ENCODE measurements at regions not wholly inside any gene's neighbourhood (a gene's known extent, or its start where the extent isn't known, plus 50 kb on each side); places are given as distances from the start of the nearest gene placed in this dataset.

DNA sequence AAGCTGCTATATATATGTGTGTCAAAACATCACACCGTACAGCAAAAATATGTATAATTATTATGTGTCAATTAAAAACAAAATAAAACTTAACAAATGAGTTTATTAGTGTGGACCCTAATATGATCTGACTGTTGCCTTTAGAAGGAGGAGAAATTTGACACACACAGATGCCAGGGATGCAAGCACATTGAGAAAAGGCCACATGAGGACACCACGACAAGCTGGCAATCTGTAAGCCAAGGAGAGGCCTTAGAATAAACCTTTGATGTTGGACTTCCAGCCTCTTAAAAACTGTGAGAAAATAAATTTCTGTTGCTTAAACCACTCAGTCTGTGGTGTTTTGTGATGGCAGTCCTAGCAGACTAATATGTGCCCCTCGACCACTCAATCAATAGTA lies 214.7 kb downstream of the KCNS3 start:
- in situ Hi-C loops (cut with HindIII; ENCODE audit: low pct_ligation_motif_present, low pct_unique_long_range_greater_than_20kb, low sequenced_read_pairs) = no loop called here
- DNase-seq = no peak

DNA sequence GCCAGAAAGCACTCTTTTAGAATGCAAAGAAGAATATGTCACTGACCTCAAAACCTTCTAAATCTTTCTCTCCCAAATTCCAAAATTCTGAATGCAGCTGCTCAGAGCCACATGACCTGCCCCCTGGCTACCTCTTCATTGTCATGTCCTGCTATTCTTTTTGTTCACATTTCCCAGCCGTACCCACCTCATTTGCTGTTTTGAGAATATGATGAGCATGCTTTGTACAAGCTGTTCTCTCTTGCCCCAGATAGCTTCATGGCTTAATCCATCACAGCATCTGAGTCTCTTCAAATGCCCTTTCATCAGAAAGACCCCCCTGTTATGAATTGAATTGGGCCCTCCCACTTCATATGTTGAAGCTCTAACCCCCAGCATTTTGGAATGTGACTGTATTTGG lies 214.3 kb downstream of the KCNS3 start:
- no peak for DNase-seq
- in situ Hi-C loops (cut with HindIII; ENCODE audit: low pct_ligation_motif_present, low pct_unique_long_range_greater_than_20kb, low sequenced_read_pairs) = no loop called here

DNA sequence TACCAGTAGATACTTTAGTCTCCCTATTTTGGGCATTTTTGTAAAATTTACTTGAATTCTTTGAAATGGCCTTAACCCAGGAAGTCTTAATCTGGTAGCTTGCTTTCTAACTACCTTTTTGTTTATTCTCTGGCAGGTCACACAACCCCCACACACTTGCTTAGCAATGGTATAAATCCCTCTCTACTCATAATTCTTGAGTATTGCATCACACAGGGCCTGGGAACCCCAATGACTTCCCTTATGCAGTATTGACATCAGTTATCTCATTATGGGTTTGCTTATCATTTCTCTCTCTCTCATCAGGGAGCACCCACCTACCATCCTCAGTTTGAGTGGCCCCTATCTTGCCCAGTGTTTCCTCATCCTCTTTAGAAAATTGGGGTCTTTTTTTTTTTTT lies 207.1 kb downstream of the KCNS3 start:
- in situ Hi-C loops (cut with HindIII; ENCODE audit: low pct_ligation_motif_present, low pct_unique_long_range_greater_than_20kb, low sequenced_read_pairs) = no loop called here
- no peak for DNase-seq

DNA sequence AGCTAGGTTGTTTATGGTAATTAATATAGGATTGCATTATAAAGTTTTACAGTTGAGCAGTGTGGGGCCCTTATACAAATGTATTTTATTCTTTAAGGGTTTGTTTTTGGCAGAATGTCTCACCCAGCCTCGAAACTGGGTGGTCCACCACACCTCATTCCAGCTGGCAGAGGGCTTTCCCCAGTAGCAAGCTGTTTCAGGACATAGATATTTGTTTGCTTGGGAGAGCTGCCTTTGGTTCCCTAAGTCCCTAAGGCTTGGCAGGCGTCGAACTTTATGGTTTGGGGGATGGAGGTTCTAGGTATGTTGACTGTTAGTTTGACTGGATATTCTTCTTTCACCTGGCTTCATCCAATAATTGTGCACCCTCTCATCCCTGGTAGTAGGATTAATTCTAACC lies 205.9 kb downstream of the KCNS3 start:
- no peak for DNase-seq
- in situ Hi-C loops (cut with HindIII; ENCODE audit: low pct_ligation_motif_present, low pct_unique_long_range_greater_than_20kb, low sequenced_read_pairs) = no loop called here

DNA sequence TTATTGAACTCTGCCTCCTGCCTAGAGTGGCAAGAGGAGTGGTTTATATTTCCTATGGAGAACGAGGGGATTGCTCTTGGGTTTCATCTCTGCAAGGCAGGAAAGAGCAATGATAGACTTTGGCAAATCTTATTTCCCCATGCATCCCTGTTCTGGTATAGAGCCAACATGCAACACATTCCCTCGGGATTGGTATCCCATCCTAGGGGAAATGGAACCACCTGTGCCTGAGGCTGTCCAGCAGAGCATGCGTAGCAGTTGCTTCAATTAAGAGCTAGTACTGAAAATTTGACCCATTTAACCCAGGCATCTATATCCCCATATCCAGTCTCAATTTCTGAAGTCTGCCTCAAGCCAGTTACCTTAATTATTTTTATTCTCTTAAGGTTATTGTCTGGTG lies 205.3 kb downstream of the KCNS3 start:
- no peak for DNase-seq
- in situ Hi-C loops (cut with HindIII; ENCODE audit: low pct_ligation_motif_present, low pct_unique_long_range_greater_than_20kb, low sequenced_read_pairs) = no loop called here

DNA sequence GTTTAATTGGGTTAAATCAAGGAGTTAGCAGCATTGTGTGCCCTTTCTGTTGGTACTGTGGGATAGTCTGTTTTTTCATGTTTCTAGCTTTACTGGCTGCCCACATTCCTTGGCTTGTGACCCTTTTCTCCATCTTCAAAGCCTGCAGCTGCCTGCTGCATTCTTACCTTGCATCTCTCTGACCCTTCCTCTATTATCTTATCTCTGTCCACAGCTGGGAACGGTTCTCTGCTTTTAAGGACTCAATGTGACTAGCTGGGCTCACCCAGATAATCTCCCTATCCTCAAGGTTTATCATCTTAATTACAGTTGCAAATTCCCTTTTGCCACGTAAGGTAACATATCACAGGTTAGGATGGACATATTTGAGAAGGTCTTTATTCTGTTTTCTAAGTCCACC lies 199.7 kb downstream of the KCNS3 start:
- in situ Hi-C loops (cut with HindIII; ENCODE audit: low pct_ligation_motif_present, low pct_unique_long_range_greater_than_20kb, low sequenced_read_pairs) = no loop called here
- DNase-seq = no peak

DNA sequence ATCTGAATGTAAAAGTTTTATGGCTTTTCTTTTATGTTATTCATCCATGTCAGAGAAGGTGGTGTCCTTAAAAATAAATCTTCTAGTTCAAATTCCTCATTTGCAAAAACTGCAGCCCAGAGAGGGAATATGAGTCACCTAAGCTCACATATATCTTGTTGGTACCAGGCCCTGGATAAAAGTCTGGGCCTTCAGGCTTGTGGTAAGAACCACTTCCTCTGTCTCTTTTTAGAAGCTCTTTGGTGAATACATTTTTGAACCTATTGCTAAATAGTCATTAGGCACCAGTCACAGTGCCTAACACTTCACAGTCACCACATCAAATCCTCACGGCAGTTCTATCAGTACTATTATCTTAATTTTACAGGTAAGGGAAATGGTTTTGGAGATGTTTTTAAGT lies 199.2 kb downstream of the KCNS3 start:
- DNase-seq = no peak

DNA sequence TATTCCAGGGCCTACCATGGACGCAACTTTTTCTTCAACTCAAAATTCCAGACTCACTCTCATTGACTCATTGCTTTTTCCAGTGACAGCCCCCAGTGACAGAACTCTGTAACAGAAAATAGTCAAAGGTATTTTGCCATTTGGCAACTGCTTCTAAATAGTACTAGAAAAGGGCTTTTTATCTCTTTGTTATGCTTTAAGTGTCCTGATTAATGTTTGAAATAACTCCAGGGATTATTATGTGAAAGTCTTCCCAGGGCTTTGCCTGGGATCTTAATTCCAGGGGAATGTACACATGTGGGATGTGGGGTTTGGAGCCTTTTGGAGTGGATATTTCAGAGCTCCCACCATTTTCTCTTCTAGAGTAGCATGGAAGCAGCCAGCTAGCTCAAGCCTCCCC lies 198.8 kb downstream of the KCNS3 start:
- DNase-seq = no peak
- in situ Hi-C loops (cut with HindIII; ENCODE audit: low pct_ligation_motif_present, low pct_unique_long_range_greater_than_20kb, low sequenced_read_pairs) = no loop called here

More for the DNA sequence above, 199.2 kb downstream of the KCNS3 start:
- in situ Hi-C loops (cut with HindIII; ENCODE audit: low pct_ligation_motif_present, low pct_unique_long_range_greater_than_20kb, low sequenced_read_pairs) = no loop called here

DNA sequence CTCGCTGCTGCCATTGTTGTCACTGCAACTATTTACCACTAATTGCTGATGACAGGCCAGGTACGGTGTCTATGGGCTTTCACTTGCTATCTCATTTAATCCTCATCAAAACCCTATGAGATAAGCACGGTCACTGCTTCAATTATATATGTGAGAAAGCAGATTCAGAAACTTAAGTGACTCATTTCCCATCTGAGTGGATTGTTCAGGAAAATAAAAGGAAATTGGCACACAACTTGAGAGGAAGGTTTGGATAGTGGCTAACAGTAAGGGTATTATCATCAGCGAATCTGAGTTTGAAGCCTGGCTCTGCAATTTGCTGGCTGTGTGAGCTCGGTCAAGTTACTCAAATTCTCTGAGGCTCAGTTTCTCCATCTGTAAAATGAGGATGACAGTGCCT lies 196.0 kb downstream of the KCNS3 start:
- in situ Hi-C loops (cut with HindIII; ENCODE audit: low pct_ligation_motif_present, low pct_unique_long_range_greater_than_20kb, low sequenced_read_pairs) = no loop called here
- no peak for DNase-seq

DNA sequence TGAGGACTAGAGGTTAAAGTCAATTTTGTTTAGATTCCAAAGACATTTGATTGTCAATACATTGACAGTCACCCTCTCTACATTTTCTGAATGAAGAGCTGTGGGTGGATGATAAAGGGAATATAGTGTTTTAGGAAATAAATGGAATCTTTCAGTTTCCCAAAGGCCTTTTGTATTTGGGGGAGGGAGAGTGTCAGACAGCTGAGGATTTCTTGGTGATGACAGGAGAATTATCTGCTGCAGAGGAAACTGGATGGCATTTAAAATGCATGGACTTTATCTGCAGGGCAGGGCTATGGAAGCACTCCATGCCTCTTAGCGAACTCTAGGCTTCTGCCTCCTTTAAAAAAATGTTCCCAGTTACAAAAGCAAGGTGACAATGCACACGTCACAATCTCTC lies 195.1 kb downstream of the KCNS3 start:
- in situ Hi-C loops (cut with HindIII; ENCODE audit: low pct_ligation_motif_present, low pct_unique_long_range_greater_than_20kb, low sequenced_read_pairs) = no loop called here

DNA sequence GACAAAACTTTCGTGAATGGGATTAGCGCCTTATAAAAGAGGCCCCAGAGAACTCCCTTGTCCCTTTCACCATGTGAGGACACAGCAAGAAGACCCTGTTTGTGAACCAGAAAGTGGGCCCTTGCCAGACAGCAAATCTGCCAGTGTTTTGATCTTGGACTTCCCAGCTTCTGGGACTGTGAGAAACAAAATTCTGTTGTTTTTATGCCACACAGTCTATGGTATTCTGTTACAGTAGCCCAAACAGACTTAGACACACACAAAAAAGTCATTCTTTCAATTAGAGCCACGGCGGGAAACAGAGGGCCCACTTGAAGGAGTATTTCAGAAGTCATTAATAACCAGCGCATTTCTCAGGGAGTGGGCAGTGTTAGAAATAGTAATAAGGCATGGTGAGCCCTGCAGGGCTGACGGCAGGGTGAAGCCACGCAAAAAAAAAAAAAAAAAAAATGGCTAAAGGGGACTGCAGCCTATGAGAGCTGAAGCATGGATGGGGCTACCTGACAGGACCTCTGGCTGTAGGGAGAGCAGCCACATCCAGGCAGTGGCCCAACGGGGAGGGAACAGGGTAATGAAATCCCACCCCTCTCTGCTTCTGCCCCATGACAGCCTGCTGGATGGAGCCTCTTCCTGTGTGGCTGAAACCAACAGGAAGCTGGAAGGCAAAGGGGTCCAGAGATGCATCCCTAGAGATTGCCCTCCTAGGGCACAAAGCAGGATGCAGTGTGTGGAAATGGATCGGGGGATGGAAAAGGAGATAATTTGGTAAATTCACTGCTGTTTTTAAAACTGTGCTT lies 189.3 kb downstream of the KCNS3 start:
- in situ Hi-C loops (cut with HindIII; ENCODE audit: low pct_ligation_motif_present, low pct_unique_long_range_greater_than_20kb, low sequenced_read_pairs) = no loop called here
- no peak for DNase-seq

More for the DNA sequence above, 195.1 kb downstream of the KCNS3 start:
- no peak for DNase-seq

DNA sequence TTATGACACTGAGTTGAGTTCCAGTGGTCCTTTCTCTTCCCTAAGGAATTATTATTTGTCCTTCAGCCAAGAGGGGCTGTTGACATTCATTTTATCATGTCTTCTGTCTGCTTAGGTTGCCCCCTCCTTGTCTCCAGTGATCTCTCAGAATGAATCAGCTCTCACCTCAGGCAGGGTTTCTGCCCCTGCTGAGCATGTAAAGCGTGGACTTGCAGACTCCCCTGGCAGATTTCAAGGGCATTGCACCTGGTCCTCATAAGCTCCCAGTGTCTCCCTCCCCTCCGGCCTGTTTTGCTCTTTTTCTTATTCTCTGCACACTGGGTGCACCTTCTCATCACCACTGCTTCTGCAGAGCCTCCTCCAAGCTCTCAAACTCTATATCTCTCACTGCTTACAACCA lies 188.4 kb downstream of the KCNS3 start:
- in situ Hi-C loops (cut with HindIII; ENCODE audit: low pct_ligation_motif_present, low pct_unique_long_range_greater_than_20kb, low sequenced_read_pairs) = no loop called here
- DNase-seq = no peak

DNA sequence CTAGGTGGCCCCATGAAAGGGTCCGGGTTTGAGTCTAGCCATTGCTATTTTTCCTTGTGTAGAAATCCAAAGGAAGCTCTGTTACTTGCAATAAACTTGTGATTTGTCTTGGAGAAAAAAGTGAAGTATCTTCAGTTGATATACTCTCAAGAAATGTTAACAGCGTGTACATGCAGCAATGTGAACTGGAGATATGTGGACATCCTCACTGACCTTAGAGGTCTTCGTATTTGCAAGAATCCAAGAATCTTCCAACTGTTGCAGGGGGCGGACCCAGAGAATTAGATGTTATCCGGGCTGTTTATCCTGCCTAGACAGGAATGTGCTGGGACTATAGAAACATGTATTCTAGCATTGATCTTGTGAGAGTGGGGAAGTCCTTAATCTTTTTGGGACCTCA lies 187.6 kb downstream of the KCNS3 start:
- DNase-seq = no peak
- in situ Hi-C loops (cut with HindIII; ENCODE audit: low pct_ligation_motif_present, low pct_unique_long_range_greater_than_20kb, low sequenced_read_pairs) = no loop called here

DNA sequence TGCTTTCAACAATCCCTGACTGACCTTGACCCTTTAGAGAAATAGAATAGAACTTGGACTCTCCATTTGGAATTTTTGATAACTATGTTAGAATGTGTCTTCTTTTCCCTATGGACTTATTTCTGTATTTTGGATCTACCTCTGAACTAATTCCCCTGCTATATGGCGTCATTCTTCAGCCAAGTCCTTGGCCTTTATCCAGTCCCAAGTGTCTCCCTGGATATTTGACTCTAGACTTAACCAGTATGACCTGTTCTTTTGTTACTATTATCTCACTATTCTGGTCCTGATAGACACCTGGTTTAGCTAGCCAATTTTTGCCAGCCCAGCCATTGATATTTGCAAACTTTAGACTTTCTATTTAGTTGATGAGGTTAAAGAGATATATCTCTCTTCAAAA lies 186.8 kb downstream of the KCNS3 start:
- in situ Hi-C loops (cut with HindIII; ENCODE audit: low pct_ligation_motif_present, low pct_unique_long_range_greater_than_20kb, low sequenced_read_pairs) = no loop called here
- DNase-seq = no peak

DNA sequence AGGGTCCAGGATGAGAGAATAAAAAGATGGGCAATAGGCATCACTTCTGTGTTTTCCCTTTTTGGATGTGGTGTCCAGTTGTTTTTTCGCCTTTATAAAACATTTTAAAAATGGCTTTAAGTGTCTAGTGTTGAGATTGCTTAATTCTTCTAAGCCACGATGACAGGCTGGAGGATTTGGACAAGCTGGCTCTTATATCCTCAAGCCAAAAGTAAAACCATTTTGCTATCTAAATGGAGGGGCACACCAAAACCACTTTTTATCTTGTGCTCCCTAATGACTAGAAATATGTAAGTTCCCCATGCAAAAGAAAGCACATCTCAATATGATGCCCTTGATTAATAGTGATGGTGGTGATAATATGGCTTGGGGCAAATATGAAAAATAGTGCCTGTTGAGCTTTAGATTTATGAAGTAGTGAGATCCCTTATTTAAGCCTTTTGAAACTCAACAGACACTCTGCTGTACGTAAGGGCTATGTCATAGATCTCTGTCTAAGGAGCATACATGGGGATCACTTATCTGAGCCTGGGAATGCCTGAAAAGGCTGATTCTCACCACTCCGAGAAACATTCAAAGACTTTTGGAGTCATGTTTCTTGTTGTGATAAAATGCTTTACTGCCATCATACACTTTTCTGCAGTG lies 185.5 kb downstream of the KCNS3 start:
- in situ Hi-C loops (cut with HindIII; ENCODE audit: low pct_ligation_motif_present, low pct_unique_long_range_greater_than_20kb, low sequenced_read_pairs) = no loop called here
- no peak for DNase-seq

DNA sequence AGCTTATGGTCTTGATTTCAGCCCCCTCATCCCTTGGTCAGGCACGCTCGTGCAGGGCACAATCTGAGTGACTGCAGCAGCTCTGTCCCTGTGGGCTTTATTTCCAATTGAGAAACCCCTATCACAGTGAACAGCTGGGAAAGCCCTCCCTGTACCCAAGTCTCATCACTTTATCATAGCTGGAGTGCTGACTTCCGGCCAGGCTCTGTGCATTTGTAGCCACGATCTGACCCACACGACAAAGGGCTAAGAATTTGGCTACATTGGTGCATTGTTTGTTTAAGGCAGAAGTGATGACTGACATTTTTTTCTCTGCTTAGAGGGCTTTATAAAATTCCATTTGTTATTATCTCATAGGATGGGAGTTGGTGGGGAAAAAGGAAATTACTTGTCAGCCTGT lies 184.4 kb downstream of the KCNS3 start:
- no peak for DNase-seq

DNA sequence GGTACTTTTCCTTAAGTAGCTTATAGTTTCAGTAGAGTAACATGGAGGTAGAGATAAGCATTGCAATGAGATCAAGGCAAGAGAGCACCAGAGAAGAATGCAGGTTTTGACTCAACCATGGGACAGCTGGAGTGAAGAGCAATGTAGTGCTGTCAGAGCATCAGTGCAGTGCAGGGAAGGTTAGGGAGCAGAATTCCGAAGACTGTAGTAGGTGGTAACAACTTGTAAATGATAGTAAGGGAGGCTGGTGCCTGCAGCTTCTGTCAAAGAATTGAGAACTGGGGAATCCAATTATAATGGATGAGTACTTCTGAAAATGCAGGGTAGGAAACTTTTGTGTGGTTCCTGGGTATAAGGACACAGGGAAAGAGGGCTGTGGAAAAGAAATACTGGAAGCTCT lies 183.2 kb downstream of the KCNS3 start:
- in situ Hi-C loops (cut with HindIII; ENCODE audit: low pct_ligation_motif_present, low pct_unique_long_range_greater_than_20kb, low sequenced_read_pairs) = no loop called here
- no peak for DNase-seq

More for the DNA sequence above, 184.4 kb downstream of the KCNS3 start:
- in situ Hi-C loops (cut with HindIII; ENCODE audit: low pct_ligation_motif_present, low pct_unique_long_range_greater_than_20kb, low sequenced_read_pairs) = no loop called here

DNA sequence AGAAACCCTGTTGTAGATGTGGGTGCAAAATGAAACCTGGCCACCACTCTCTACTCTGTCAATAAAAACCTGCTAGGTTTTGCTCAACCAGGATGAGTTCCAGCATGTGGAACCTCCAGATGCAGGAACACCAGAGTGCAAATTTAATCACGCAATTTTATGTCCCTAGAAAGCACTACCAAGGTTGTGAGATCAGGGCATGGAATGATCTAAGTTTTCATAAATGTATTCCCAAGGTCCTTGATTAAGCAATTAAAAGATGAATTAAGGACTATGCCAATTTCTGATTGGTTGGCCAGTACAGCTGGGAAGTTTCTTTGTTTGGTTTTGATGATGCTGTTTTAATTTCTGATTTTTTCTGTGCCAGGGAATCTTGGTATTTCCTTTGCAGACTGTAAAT lies 179.2 kb downstream of the KCNS3 start:
- DNase-seq = no peak
- in situ Hi-C loops (cut with HindIII; ENCODE audit: low pct_ligation_motif_present, low pct_unique_long_range_greater_than_20kb, low sequenced_read_pairs) = no loop called here

DNA sequence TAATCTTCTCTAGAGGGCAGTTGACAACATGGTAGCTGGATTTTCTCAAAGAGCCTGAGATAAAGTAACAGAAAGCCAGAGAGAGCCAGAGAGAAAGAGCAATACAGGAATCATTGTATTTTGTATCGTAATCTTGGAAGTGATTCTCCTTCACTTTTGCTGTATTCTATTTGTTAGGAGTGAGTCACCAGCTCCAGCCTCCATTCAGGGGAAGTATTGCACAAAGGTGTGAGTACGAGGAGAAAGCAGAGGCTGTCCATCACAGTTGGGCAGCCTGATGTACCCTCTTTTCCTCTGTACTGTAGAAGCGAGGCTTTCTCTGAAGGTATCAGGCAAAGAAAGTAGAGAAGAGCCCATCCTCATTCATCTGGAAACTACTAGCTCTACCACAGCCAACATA lies 176.8 kb downstream of the KCNS3 start:
- no peak for DNase-seq
- in situ Hi-C loops (cut with HindIII; ENCODE audit: low pct_ligation_motif_present, low pct_unique_long_range_greater_than_20kb, low sequenced_read_pairs) = no loop called here

DNA sequence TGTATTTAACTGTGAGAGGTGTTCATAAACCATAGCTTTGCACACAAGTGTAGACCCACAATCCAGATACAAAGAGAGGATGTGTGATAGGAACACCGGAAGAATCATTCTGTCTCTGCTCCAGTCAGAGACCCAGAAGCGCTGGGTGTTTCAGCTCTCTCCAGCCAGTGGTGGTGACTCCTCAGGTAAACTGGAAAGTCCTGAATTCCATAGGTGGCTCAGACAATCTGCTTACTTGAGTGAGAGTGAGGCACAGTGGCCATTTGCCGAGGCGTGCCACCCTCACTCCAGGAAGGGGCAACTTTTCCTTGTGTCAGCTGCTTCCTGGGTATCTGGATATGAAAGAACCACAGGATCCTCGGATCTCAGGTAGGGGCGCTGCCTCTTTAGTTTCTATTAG lies 171.5 kb downstream of the KCNS3 start:
- no peak for DNase-seq
- in situ Hi-C loops (cut with HindIII; ENCODE audit: low pct_ligation_motif_present, low pct_unique_long_range_greater_than_20kb, low sequenced_read_pairs) = no loop called here

All from ACHN (cell line).